Effector memory CD4-positive, alpha-beta T cell (primary cell): ENCODE measurements at regions not wholly inside any gene's neighbourhood (a gene's known extent, or its start where the extent isn't known, plus 50 kb on each side); places are given as distances from the start of the nearest gene placed in this dataset.

ENCODE experiments used
- DNase-seq, 3 donors: peaks; one replicate each; pipeline ENCODE4 v3.0.0-alpha.2; 2020
- H3K27ac ChIP-seq: 2 replicates; pipeline ENCODE4 v1.7.0; 2013; ENCODE audit warnings: mild to moderate bottlenecking, low read length, moderate library complexity; ENCODE audit not compliant: insufficient read depth, poor library complexity, severe bottlenecking
- H3K27me3 ChIP-seq: replicated peaks from 2 replicates; pipeline ENCODE4 v1.7.0; 2013; ENCODE audit warnings: mild to moderate bottlenecking, low read length; ENCODE audit not compliant: insufficient read depth, control insufficient read depth, poor library complexity, severe bottlenecking
- H3K36me3 ChIP-seq: 2 replicates; pipeline ENCODE4 v1.7.0; 2013; ENCODE audit warnings: mild to moderate bottlenecking, low read length, moderate library complexity; ENCODE audit not compliant: control insufficient read depth, insufficient read depth
- H3K4me1 ChIP-seq: 2 replicates; pipeline ENCODE4 v1.7.0; 2013; ENCODE audit warnings: low read length, mild to moderate bottlenecking; ENCODE audit not compliant: control insufficient read depth, insufficient read depth, poor library complexity, severe bottlenecking
- H3K4me3 ChIP-seq: 2 replicates; pipeline ENCODE4 v1.7.0; 2013; ENCODE audit warnings: low read length, low read depth, mild to moderate bottlenecking; ENCODE audit not compliant: insufficient read depth, poor library complexity, severe bottlenecking
- H3K9me3 ChIP-seq: 2 replicates; pipeline ENCODE4 v1.7.0; 2013; ENCODE audit warnings: mild to moderate bottlenecking, low read length, moderate library complexity; ENCODE audit not compliant: control insufficient read depth

GRCh38 chr7:86190351-86190750, 453.4 kb upstream of the GRM3 start:
- Histone ChIP-seq H3K27ac (no peak overlapping the region), H3K36me3 (no peaks in the 10 kb centered on the region), H3K4me3 (no peak overlapping the region), H3K4me1 (no peaks in the 10 kb centered on the region), H3K9me3 (no peaks in the 10 kb centered on the region), H3K27me3 (no peaks in the 10 kb centered on the region)
- no peak for DNase-seq

- Histone ChIP-seq H3K27me3 (no peaks in the 10 kb centered on the region), H3K36me3 (no peaks in the 10 kb centered on the region), H3K4me1 (no peaks in the 10 kb centered on the region), H3K27ac (no peak overlapping the region), H3K9me3 (no peaks in the 10 kb centered on the region), H3K4me3 (no peak overlapping the region)
- DNase-seq, result no peak
Measured at GRCh38 chr7:86181474-86181873, 462.2 kb upstream of the GRM3 start.

GRCh38 chr7:86164827-86165226, 478.9 kb upstream of the GRM3 start:
- Histone ChIP-seq H3K4me3 (no peak overlapping the region), H3K27ac (no peak overlapping the region), H3K4me1 (no peaks in the 10 kb centered on the region), H3K36me3 (no peaks in the 10 kb centered on the region), H3K9me3 (no peaks in the 10 kb centered on the region), H3K27me3 (no peaks in the 10 kb centered on the region)
- DNase-seq, result no peak

- no peaks in the 10 kb centered on the region for H3K36me3 ChIP-seq
- no peak overlapping the region for H3K27ac ChIP-seq
- no peak for DNase-seq
- no peak overlapping the region for H3K4me3 ChIP-seq
- H3K27me3 ChIP-seq, result no peaks in the 10 kb centered on the region
- H3K9me3 ChIP-seq, result peaks cover 3% of the 10 kb centered on the region
- H3K4me1 ChIP-seq, result no peaks in the 10 kb centered on the region
Measured at GRCh38 chr7:86158111-86158510, 485.6 kb upstream of the GRM3 start.

GRCh38 chr7:86155623-86156022, 488.1 kb upstream of the GRM3 start:
- H3K27me3 ChIP-seq, result no peaks in the 10 kb centered on the region
- H3K36me3 ChIP-seq, result no peaks in the 10 kb centered on the region
- peaks cover 3% of the 10 kb centered on the region for H3K9me3 ChIP-seq
- H3K4me3 ChIP-seq, result no peak overlapping the region
- no peaks in the 10 kb centered on the region for H3K4me1 ChIP-seq
- H3K27ac ChIP-seq, result no peak overlapping the region
- DNase-seq, result no peak

- H3K27ac ChIP-seq, result no peak overlapping the region
- H3K4me3 ChIP-seq, result no peak overlapping the region
- H3K27me3 ChIP-seq, result no peaks in the 10 kb centered on the region
- no peaks in the 10 kb centered on the region for H3K36me3 ChIP-seq
- H3K4me1 ChIP-seq, result no peaks in the 10 kb centered on the region
- no peak for DNase-seq
- H3K9me3 ChIP-seq, result no peaks in the 10 kb centered on the region
Measured at GRCh38 chr7:86152926-86153325, 490.8 kb upstream of the GRM3 start.

- DNase-seq, result no peak
- Histone ChIP-seq H3K27ac (no peak overlapping the region), H3K4me1 (no peaks in the 10 kb centered on the region), H3K27me3 (no peaks in the 10 kb centered on the region), H3K36me3 (no peaks in the 10 kb centered on the region), H3K9me3 (no peaks in the 10 kb centered on the region), H3K4me3 (no peak overlapping the region)
Measured at GRCh38 chr7:86149024-86149665, 494.6 kb upstream of the GRM3 start.

GRCh38 chr7:86148501-86148900, 495.2 kb upstream of the GRM3 start:
- DNase-seq, result no peak
- no peak overlapping the region for H3K4me3 ChIP-seq
- no peak overlapping the region for H3K27ac ChIP-seq
- no peaks in the 10 kb centered on the region for H3K9me3 ChIP-seq
- H3K27me3 ChIP-seq, result no peaks in the 10 kb centered on the region
- H3K4me1 ChIP-seq, result no peaks in the 10 kb centered on the region
- H3K36me3 ChIP-seq, result no peaks in the 10 kb centered on the region

- H3K9me3 ChIP-seq, result no peaks in the 10 kb centered on the region
- no peaks in the 10 kb centered on the region for H3K4me1 ChIP-seq
- no peaks in the 10 kb centered on the region for H3K27me3 ChIP-seq
- H3K36me3 ChIP-seq, result no peaks in the 10 kb centered on the region
- H3K27ac ChIP-seq, result no peak overlapping the region
- no peak overlapping the region for H3K4me3 ChIP-seq
- DNase-seq, result no peak
Measured at GRCh38 chr7:86137343-86137742, 506.4 kb upstream of the GRM3 start.

- Histone ChIP-seq H3K36me3 (no peaks in the 10 kb centered on the region), H3K27me3 (no peaks in the 10 kb centered on the region), H3K9me3 (no peaks in the 10 kb centered on the region), H3K4me3 (no peak overlapping the region), H3K27ac (no peak overlapping the region), H3K4me1 (no peaks in the 10 kb centered on the region)
- no peak for DNase-seq
Measured at GRCh38 chr7:86130268-86130667, 513.4 kb upstream of the GRM3 start.
